SIG-M5 treated with dmso at 0.1 percent for 504 hours (cell line): ENCODE measurements at regions not wholly inside any gene's neighbourhood (a gene's known extent, or its start where the extent isn't known, plus 50 kb on each side); places are given as distances from the start of the nearest gene placed in this dataset.

Experiments
- DNase-seq: peaks from one replicate; lab custom pipeline; 2025; ENCODE audit not compliant: unreplicated experiment; lab: John Stamatoyannopoulos, UW

DNA sequence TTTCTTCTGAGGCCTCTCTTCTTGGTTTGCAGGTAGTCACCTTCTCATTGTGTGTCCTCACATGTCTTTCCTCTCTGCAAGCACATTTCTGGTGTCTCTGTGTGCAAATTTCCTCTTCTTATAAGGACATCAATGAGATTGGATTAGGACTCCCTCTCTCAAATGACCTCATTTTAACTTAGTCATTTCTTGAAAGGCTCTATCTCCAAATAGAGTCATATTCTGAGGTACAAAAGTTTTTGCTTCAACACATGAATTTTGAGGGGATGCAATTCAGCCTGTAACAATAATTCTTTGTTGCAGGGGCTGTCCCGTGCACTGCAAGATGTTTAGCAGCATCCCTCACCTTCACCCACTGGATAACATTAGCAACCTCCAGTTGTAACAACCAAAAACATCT lies 115.0 kb upstream of the DCBLD2 start:
- DNase-seq, result no peak

DNA sequence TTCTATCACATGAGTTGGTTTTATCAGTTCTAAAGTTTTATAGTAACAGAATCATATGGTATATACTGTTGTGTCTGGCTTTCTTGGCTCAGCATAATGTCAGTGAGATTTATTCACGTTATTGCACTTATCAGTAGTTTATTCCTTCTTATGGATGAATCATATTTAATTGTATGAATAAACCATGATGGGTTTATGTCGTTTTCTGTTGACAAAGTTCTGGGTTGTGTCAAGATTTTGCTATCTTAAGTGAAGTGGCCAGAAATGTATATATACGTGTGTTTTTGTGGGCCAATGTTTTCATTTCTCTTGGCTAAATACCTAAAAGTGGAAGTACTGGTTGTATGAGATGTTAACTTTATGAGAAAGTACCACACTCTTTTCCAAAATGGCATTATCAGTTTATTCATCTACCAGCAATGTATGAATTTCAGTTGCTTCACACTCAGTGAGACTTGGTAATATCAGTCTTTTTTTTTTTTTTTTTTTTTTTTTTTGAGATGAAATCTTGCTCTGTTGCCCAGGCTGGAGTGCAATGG lies 112.4 kb upstream of the DCBLD2 start:
- peak; percentile 28 for DNase-seq

DNA sequence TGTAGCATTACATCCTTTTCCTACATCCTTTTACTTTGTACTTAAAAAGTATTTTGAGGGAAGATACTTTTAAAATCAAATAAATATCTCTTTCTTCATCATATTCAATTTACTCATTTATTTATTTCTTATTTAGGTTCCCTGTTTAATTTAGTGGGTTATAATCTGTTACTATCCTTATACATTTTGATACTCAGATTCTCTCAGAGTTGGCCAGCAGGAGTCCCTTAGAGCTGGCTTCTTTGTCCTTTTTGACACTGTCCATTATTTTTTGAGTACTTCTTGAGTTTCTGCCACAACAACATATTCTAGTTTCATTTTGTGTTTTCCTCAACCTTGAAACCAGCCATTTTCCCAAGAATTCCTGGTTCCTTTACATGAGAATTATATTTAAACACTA lies 111.6 kb upstream of the DCBLD2 start:
- DNase-seq, result no peak

DNA sequence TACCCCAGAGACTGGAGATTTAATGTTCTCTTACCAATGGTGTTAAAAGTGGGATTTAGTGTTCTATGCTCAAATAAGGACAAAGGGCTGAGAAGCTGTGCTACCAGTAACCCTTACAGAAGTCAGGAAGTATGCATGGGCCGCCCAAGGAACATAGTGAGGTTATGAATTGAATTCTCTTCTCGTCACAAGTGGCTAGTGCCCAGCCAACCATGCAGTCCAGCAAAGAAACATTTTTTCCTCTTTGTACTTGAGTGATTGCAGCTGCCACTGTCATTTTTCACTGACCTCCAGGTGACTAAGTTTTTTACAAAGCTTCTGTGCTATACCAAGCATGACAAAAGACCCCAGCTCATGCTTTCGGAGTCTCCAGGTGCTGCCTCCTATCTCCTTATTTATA lies 110.6 kb upstream of the DCBLD2 start:
- DNase-seq, result no peak

DNA sequence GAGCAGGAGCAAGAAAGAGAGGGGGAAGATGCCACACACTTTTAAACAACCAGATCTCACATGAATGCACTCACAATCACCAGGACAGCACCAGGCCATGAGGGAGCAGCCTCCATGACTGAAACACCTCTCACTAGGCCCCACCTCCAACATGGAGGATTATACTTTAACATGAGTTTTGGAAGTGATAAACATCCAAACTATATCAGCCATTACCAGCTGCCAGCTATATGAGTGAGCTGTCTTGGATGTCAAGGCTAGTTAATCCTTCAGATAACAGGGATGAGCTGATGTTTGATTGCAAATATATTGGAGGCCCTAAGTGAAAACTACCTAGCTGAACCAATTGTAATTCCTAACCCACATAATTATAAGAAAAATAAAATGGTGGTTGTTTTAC lies 108.4 kb upstream of the DCBLD2 start:
- DNase-seq, result no peak

DNA sequence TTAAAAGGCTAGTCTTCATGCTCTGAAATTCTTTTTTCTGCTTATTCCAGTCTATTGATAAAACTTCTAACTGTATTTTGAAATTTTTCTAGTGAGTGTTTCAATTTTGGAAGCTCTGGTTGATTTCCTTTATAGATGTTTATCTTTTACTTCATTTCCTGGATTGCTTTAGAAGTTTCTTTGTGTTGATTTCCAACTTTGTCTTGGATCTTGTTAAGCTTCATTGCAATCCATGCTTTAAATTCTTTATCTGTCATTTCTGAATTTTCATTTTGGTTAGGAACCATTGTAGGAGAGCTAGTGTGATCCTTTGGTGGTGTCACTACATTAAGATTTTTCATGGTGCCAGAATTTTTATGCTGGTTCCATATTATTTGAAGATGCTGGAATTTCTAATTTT lies 105.2 kb upstream of the DCBLD2 start:
- DNase-seq, result no peak

DNA sequence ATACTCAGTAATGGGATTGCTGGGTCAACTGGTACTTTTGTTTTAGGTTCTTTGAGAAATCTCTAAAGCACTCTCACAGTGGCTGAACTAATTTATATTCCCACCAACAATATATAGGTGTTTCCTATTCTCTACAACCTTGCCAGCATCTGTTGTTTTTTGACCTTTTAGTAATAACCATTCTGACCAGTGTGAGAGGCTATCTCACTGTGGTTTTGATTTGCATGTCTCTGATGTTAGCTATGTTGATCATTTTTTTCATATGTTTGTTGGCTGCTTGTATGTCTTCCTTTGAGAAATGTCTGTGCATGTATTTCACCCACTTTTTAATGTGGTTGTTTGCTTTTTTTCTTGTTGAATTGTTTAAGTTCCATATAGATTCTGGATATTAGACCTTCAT lies 98.2 kb upstream of the DCBLD2 start:
- no peak for DNase-seq

DNA sequence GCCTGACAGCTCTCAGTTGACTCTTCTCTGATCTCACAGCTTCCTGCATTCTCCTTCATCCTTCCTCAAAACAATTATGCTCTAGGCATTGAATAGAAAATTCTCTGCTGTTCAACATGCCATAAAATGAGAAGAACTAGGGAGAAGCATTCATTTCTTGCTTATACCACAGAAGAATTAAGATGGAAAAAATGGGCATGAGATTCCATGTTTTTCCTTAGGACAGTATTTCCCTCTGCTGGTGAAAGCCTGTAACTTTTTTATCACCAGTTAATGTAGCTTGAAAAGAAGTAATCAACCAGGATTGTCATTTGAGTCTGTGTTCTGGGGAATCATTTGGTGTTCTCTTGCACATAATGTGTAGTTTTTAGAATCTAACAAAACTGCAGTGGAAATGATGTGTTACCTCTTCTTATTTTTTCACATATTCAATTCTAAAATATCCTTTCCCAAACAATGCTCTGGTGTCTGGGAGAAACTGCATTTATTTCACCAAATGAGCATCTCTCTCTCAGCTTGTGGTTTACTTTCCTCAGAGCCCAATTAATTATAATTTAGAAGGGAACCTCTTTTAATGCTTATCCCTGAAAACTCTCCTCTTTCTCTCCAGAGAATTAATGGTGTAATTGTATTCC lies 92.8 kb upstream of the DCBLD2 start:
- no peak for DNase-seq

DNA sequence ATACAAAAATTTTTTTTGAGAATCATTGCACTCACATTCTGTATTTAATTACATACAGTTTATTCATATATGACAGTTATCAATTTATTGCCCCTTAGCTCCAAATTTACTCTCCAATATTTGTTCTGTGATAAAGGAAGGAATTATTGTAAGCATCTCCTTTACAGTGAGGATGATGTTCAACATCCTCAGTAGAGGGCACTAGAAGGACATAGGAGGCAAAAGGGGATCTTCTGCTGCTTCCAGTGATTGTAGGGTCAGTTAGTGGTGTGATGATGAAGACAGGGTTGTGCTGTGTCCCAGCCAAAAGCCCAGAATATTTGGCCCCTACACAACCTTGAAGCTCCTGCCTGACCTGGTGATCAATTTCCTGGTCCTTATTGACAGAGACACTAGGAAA lies 89.9 kb upstream of the DCBLD2 start:
- DNase-seq, result no peak

DNA sequence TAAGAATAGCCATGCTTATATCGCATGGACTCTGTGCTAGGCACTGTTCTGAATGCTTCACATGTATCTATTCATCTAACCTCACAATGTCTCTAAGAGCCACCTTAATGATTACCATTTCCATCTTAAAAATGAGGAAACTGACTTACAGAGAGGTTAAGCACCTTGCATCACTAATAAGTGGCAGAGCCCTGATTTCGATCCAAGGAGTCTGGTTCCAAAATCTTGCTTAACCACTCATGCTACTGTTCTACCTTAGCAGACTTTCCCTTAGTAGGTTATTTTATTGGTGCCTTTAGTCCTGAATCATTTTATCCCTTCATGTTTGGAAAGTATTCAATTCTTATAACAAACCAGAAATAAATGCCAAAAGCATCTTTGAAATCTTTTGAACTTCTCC lies 89.2 kb upstream of the DCBLD2 start:
- no peak for DNase-seq

DNA sequence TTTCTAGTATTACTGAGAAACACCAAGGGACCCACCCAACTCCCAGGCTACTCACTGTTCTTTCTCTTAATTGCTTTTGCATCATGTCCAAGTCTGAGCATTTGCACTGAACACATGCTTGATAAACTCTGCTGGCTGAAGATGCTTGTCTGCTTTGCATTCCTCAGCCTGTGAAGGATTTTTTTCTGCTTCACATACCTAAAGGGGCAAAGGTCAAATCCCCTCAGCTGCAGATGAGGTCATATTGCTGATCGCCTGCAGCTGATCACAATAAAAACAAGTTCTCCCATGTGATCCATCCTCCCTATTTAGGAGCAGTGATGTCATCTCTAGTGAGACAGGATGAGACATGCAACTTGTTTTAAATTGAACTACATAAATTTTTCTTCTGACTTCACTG lies 84.6 kb upstream of the DCBLD2 start:
- DNase-seq, result no peak

DNA sequence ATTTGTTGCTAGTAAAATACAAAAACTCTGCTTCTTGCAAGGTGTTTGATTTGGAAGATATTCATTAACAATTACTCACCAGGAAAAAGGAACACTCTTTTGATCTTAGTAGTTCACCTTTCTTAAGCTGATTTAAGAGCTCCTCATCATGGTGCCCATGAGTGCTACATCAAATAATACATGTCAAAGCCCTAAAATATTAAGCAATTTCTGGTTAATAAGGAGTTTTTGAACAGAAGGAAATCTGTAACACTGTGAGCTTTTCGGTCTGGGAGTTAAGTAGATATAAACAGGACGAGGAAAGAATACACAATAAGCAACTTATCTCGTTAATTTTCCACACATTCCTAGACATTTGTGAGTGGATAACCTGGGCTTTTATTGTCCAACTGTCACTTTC lies 83.9 kb upstream of the DCBLD2 start:
- no peak for DNase-seq

DNA sequence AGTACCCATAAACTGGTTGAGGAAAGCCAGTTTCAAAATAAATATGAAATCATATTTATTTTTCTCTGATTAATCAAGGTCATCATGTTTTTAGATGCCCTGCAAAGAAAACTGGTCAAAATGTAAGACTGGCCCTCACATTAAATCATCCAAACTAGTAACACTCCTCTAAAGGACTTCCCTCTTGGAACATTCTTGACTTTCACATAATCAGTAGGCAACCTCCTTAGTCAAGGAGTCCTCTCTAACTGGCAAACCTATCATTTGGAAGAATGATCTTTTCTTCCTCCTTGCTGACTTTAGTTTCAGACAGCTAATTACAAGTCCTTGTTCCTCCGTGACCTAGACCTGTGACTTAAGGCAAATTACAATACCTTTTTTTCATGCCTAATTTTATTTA lies 82.5 kb upstream of the DCBLD2 start:
- no peak for DNase-seq

DNA sequence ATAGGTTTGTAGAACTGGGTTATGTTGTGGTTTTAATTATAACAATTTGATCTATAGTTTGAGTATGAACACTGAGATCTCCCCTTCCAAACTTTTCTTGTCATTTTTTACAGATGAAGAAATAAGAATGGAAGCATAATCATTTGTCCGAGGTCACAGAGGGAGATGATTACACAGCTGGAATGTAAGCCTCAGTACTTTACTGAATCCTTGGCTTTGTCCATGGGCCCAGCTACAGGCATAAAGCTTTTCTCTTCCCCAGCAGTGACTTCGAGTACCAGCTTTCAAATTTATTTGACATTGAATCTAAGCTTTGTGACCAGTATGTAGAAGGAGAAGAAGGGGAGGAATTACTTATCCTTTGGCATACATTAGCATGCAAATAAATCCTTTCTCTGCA lies 80.9 kb upstream of the DCBLD2 start:
- DNase-seq, result no peak

DNA sequence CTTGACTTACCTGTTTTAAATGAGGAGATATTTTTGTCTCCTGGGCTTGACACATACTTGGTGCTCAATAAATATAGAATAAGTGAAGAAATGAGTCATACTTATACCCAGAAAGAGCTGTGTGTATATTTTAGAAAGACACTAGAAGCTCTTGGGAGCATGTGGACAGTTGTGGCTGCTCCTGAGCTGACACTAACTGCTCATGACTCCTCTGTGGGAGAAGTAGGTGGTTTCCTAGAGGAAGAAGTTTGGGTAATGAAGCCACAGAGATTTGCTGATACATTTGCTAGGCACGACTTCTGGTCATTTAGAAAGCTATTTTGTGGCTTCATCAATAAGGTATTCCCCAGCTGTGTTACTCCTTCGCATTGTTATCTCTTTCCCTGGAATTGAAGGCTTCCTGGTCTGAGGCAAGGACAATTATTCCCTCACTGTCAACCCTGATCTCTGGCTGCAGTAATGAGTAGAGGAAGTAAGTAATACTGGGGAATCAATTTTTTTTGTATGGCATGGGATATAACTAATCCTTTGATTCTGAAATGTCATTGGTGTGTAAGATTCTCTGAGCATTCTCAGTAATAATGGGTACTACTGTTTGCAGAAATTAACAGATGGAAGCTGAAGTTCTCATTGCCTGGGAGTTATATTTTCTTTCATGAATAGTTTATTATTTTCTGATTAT lies 79.6 kb upstream of the DCBLD2 start:
- DNase-seq, result no peak

DNA sequence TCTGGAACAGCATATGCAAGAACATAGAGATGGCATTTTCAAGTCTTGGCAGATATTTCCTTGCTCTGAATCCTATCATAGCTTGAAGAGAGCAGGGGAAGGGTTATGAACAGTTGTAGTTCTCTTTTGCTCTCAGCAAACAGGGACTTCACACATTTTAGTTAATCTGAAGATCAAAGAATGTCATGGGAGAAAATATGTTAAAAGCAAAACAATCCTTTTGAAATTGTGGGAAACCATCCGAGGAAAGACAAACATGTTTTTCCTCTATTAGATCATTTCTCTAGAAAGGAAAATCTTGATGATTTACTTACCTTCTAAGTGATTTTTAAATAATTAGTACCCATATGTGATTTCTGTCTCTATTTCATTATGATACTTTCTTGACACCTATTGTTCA lies 77.8 kb upstream of the DCBLD2 start:
- no peak for DNase-seq

DNA sequence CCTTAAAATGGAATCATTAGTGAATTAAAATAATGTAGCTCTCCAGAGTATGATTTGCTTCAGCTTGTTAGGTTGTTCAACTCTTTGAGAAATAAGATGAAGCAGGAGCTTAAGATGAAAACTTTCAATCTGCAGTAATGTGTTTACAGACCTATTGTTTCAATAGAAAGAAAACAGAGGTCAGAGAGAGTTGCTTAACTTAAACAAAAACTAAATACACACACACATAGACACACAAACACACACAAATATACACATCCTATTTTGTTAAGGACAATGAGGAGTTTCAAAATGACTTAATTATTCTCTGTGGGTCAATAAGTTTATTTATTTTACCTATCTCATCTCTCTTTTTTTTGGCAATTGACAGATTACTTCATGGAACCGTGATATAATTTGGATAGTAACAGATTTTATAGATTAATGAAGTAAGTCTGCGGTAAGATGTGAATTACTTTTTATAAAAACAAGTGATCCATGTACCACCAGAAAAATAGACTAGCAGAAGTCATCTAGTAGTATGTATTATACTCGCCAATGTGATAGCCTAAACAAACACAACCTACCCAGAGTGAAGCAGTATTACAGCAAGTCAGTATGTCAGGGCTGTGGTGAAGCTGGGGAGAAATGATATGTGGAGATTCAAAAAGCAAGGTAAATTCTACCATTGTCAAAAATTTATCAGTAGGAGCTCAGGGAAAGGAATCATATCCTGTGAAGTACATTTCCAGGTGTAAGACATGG lies 76.7 kb upstream of the DCBLD2 start:
- DNase-seq, result no peak

DNA sequence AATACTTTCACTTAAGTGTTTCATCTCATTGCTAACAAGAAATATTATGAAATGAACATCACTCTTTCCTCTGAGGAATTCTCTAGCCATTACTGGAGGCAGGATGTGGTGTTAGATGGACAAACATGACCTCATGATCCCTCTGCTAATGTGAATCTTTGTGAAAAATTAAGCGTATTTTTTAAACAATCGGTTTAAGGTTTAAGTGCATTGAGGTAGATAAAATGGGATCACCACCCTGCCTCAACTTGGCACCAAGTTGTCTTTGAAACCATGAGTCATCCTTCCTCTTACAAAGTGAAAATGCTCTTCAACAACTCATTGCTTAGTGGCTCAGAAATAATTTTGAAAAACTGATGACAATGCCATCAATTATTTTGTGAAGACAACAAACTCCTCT lies 76.0 kb upstream of the DCBLD2 start:
- DNase-seq, result no peak

DNA sequence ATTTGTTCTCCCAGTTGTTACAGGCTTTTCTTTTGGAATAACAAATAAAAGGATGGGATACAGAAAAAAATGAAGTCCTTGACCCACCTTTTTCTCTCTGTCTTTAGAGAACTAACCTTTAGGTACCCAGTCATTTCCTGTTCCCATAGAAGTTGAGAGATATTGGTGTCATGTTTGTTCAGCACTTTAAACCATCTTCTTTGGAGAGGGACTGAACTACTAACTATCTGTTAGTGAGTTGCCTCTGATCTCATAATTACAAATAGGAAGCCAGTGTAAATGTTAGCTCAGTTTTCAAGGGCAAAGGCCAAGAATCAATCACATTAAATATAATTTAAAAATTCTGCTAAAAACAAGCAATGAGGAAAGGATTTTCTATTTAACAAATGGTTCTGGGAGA lies 72.9 kb upstream of the DCBLD2 start:
- no peak for DNase-seq

DNA sequence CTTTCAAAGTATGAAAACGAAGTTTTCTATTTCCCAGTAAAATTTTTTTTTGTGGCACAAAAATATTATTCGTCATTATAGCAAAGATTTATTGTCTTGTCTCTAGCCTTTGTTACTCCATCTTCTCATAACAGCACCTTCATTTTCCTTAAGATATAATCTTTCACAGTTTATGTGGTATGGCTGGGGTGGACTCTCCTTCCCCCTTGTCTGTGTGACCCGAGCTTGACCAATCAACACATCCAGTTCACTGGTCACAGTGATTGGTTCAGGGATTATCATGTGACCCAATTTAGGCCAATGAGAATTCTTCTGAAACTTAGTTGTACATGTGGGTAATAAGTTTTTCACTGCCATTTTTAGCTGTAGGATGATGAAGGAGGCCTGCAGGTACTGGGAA lies 71.2 kb upstream of the DCBLD2 start:
- DNase-seq, result no peak

DNA sequence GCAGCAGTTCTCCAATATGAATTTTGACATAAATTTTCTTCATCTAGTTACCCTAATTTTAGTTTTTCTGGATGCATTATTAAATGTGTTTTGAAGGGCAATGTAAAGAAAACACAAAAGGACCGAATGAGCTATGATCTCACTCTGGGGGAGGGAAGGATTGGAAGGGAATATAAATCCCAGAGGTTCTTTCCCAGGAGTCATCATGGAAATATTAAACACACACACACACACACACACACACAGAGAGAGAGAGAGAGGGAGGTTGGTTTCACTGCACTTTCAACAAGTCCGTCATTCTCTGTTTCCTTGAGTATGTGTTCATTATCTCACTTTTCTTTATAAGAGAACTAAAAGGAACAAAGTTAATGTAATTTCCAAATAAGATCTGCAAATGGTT lies 70.7 kb upstream of the DCBLD2 start:
- no peak for DNase-seq

DNA sequence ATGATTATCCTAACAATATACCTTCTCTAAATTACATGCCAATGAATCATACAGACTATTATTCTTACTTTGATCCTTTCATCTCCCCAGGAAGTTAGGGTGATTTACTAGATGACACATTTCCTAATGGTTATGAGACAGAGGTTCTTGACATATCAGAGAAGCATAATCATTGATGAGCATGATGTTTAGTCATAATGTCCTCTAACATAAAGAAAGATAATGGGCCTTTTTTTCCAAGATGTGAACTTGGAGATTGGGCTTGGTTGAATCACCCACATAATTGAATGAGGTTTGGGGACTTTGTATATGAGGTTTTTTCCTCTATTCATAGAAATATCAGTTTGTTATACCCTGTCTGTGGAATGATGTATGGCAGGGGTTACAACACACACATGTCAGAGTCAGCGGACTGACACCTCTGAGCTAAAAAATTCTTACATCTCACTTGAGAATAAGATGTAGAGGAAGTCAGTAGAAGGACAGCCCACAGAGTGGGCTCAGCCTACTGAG lies 69.7 kb upstream of the DCBLD2 start:
- DNase-seq, result no peak
